Omental fat pad (tissue), 3 donors: ENCODE measurements at regions not wholly inside any gene's neighbourhood (a gene's known extent, or its start where the extent isn't known, plus 50 kb on each side); places are given as distances from the start of the nearest gene placed in this dataset.

ENCODE experiments used
- ATAC-seq: fragments of 150-250 bp; one replicate; pipeline ENCODE4 v1.9.1; 2016; ENCODE audit warnings: mild to moderate bottlenecking, moderate library complexity; ENCODE audit not compliant: low FRiP score
- DNase-seq: peaks from one replicate; pipeline ENCODE4 v3.0.0-alpha.2; 2019; ENCODE audit warnings: low spot score
- CTCF ChIP-seq, 3 donors: fragments of 450-650 bp; IDR thresholded peaks; one replicate each; pipeline ENCODE4 v1.5.1; 2016 to 2017; ENCODE audit warnings: antibody characterized with exemption in 3 of 3, mild to moderate bottlenecking in 3 of 3, moderate library complexity in 2 of 3

- no peak for ATAC-seq
- TF ChIP-seq CTCF (IDR thresholded peaks at IDR 0.05) = no peak
Measured at GRCh38 chr15:47377465-47377864, 339.8 kb upstream of the SEMA6D start.

DNA sequence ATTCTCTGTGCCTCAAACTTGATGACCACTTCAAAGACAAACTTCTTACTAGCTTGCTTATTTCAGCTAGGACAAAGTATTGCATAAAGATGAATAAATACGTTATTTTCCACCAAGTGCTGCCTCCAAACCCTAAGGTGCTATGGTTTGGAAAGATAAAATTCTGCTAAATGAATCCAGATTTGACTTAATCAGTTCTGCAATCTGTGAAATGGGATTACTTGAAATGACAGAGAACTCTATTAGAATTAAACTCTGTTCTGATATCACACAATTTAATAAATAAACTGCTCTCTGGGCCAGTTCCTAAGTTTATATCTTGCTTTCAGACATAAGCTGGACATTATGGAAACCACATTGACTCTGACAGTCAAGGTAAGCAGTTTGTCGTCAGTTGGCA is 338.8 kb upstream of the SEMA6D start:
- TF ChIP-seq CTCF (IDR thresholded peaks at IDR 0.05) = no peak
- DNase-seq (no peak), ATAC-seq (no peak)

More at GRCh38 chr15:47377465-47377864, 339.8 kb upstream of the SEMA6D start:
- DNase-seq = no peak

GRCh38 chr15:47383102-47383501 is 334.2 kb upstream of the SEMA6D start:
- DNase-seq (no peak), ATAC-seq (no peak)
- TF ChIP-seq CTCF (IDR thresholded peaks at IDR 0.05) = no peak

- DNase-seq (no peak), ATAC-seq (no peak)
- no peak for TF ChIP-seq CTCF (IDR thresholded peaks at IDR 0.05)
Measured at GRCh38 chr15:47383801-47384200, 333.5 kb upstream of the SEMA6D start.

GRCh38 chr15:47384341-47384740 is 333.0 kb upstream of the SEMA6D start:
- DNase-seq (peak; percentile 36), ATAC-seq (peak; percentile 95)
- no peak for TF ChIP-seq CTCF (IDR thresholded peaks at IDR 0.05)

DNA sequence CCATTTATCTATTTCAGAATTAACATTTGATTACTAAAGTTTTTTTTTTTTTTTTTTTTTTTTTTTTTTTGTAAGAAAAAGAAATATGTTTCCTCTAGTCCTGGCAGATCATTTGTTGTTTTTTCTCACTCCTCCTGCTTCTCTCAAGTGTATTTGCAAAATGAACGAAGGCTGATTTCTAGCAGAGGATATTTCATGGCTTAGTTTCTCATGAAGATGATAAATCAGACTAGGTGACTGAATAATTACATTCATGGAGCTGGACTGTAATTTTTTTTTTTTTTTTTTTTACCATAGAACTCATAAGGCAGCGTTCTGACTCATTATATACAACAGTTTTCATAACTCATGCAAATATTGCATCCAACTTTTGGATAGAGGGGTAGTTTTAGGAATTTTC is 332.5 kb upstream of the SEMA6D start:
- ATAC-seq = peak; percentile 10
- TF ChIP-seq CTCF (IDR thresholded peaks at IDR 0.05) = no peak
- DNase-seq = no peak

GRCh38 chr15:47386459-47386858 is 330.8 kb upstream of the SEMA6D start:
- no peak for TF ChIP-seq CTCF (IDR thresholded peaks at IDR 0.05)
- no peak for DNase-seq
- no peak for ATAC-seq
